Suprapubic skin (tissue), 4 donors: ENCODE measurements at regions not wholly inside any gene's neighbourhood (a gene's known extent, or its start where the extent isn't known, plus 50 kb on each side); places are given as distances from the start of the nearest gene placed in this dataset.

Experiments used
- DNase-seq, 2 donors: peaks; one replicate each; pipeline ENCODE4 v3.0.0-alpha.2; 2019; ENCODE audit warnings: low spot score in 2 of 2
- H3K27ac ChIP-seq: fragments of 200-600 bp; sonication (generic); one replicate; pipeline ENCODE4 v1.5.1; 2019
- H3K27me3 ChIP-seq: fragments of 200-600 bp; sonication (generic); one replicate; pipeline ENCODE4 v1.5.1; 2019
- H3K36me3 ChIP-seq: fragments of 200-600 bp; sonication (generic); one replicate; pipeline ENCODE4 v1.5.1; 2019
- H3K4me1 ChIP-seq: fragments of 200-600 bp; sonication (generic); one replicate; pipeline ENCODE4 v1.5.1; 2019
- H3K4me3 ChIP-seq: fragments of 200-600 bp; sonication (generic); one replicate; pipeline ENCODE4 v1.5.1; 2019; ENCODE audit warnings: mild to moderate bottlenecking
- H3K9me3 ChIP-seq: fragments of 200-600 bp; sonication (generic); one replicate; pipeline ENCODE4 v1.5.1; 2019
- CTCF ChIP-seq, 2 donors: fragments of 200-600 bp in 1 of 2; fragments of 450-650 bp in 1 of 2; sonication (generic) in 1 of 2; IDR thresholded peaks; one replicate each; pipeline ENCODE4 v1.5.1; 2016 to 2019; ENCODE audit warnings: antibody characterized with exemption in 2 of 2, mild to moderate bottlenecking in 1 of 2, moderate library complexity in 1 of 2
- EP300 ChIP-seq: sonication (generic); formaldehyde crosslinking; IDR thresholded peaks from one replicate; pipeline ENCODE4 v1.6.1; 2017; ENCODE audit warnings: antibody characterized with exemption
- POLR2A ChIP-seq, 2 donors: fragments of 450-650 bp; IDR thresholded peaks; one replicate each; pipeline ENCODE4 v1.6.1; 2017; ENCODE audit warnings: antibody characterized with exemption in 2 of 2, mild to moderate bottlenecking in 2 of 2, moderate library complexity in 2 of 2
- POLR2AphosphoS5 ChIP-seq, 3 donors: sonication (generic); formaldehyde crosslinking; IDR thresholded peaks; one replicate each; pipeline ENCODE4 v1.6.1; 2017; ENCODE audit warnings: antibody characterized with exemption in 3 of 3
- WGBS: methylation state at CpG from one replicate; pipeline ENCODE4 v1.1.5; 2018; 5-methylcytosine and 5-hydroxymethylcytosine counted together

- H3K9me3 ChIP-seq = no peaks in the 10 kb centered on the region
- H3K4me1 ChIP-seq = no peaks in the 10 kb centered on the region
- TF ChIP-seq POLR2A (IDR thresholded peaks at IDR 0.05) (no peak), CTCF (IDR thresholded peaks at IDR 0.05) (no peak)
- no peaks in the 10 kb centered on the region for H3K36me3 ChIP-seq
- no peak for DNase-seq
- H3K4me3 ChIP-seq = no peak overlapping the region
- H3K27ac ChIP-seq = no peak overlapping the region
- H3K27me3 ChIP-seq = no peaks in the 10 kb centered on the region
These were observed 579.4 kb upstream of the ALCAM start for GRCh38 chr3:104787306-104787705.

DNA sequence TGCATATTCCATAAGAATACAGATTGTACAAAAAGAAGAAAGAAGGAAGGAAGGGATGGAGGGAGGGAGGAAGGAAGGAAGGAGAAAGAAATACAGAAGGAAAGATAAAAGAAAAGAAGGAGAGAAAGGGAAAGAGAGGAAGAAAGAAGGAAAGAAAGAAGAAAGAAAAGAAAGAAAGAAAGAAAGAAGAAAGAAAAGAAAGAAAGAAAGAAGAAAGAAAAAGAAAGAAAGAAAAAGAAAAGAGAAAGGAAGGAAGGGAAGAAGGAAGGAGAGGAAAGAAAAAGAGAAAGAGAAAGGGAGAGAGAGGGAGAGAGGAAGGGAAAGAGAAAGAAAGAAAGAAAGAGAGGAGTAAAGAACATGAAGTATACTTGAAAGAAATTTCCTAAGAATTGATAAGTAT, 577.9 kb upstream of the ALCAM start:
- TF ChIP-seq EP300 (no peak), POLR2AphosphoS5 (IDR thresholded peaks at IDR 0.05) (no peak), POLR2A (IDR thresholded peaks at IDR 0.05) (no peak), CTCF (IDR thresholded peaks at IDR 0.05) (no peak)
- Histone ChIP-seq H3K4me1 (no peaks in the 10 kb centered on the region), H3K27ac (no peak overlapping the region), H3K4me3 (no peak overlapping the region), H3K9me3 (no peaks in the 10 kb centered on the region), H3K36me3 (no peaks in the 10 kb centered on the region), H3K27me3 (no peaks in the 10 kb centered on the region)
- DNase-seq = no peak

DNA sequence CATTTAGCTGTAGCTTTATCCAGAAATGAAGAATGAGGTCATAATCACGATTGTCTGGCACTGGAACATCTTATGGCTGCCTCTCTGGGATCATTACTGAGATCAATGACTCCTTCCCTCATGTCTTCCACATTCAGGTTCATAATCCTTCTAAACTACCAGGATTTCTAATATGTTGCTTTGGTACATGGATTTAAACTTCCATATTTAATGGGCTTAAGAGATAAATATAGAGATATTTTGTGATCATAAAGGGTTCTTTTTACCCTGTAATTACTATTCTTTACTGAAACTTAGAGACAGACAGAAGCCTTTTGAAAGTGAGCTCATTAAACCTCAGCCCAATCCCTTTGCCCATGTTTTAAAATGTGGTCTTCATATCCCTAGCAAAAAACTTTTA, 575.4 kb upstream of the ALCAM start:
- TF ChIP-seq CTCF (IDR thresholded peaks at IDR 0.05) (no peak), POLR2A (IDR thresholded peaks at IDR 0.05) (no peak), EP300 (no peak), POLR2AphosphoS5 (IDR thresholded peaks at IDR 0.05) (no peak)
- Histone ChIP-seq H3K4me1 (no peaks in the 10 kb centered on the region), H3K4me3 (no peak overlapping the region), H3K36me3 (no peaks in the 10 kb centered on the region), H3K9me3 (no peaks in the 10 kb centered on the region), H3K27me3 (no peaks in the 10 kb centered on the region), H3K27ac (no peak overlapping the region)
- WGBS = 45% methylated on average over 1 of the region's 1 CpG
- DNase-seq = no peak

GRCh38 chr3:104796556-104796955, 570.2 kb upstream of the ALCAM start:
- Histone ChIP-seq H3K27me3 (no peaks in the 10 kb centered on the region), H3K9me3 (no peaks in the 10 kb centered on the region), H3K36me3 (no peaks in the 10 kb centered on the region), H3K27ac (no peak overlapping the region), H3K4me1 (no peaks in the 10 kb centered on the region), H3K4me3 (no peak overlapping the region)
- TF ChIP-seq POLR2AphosphoS5 (IDR thresholded peaks at IDR 0.05) = no peak
- TF ChIP-seq POLR2A (IDR thresholded peaks at IDR 0.05) = no peak
- TF ChIP-seq CTCF (IDR thresholded peaks at IDR 0.05) = no peak
- no peak for TF ChIP-seq EP300
- WGBS = 91% methylated on average over 5 of the region's 5 CpGs
- DNase-seq = no peak

GRCh38 chr3:104805042-104805441, 561.7 kb upstream of the ALCAM start:
- Histone ChIP-seq H3K27me3 (no peaks in the 10 kb centered on the region), H3K36me3 (no peaks in the 10 kb centered on the region), H3K27ac (no peak overlapping the region), H3K4me3 (no peak overlapping the region), H3K4me1 (no peaks in the 10 kb centered on the region), H3K9me3 (no peaks in the 10 kb centered on the region)
- 91% methylated on average over 5 of the region's 5 CpGs for WGBS
- no peak for TF ChIP-seq CTCF (IDR thresholded peaks at IDR 0.05)
- TF ChIP-seq POLR2A (IDR thresholded peaks at IDR 0.05) = no peak
- TF ChIP-seq EP300 = no peak
- no peak for TF ChIP-seq POLR2AphosphoS5 (IDR thresholded peaks at IDR 0.05)
- DNase-seq = no peak
